ENCODE measurements at regions not wholly inside any gene's neighbourhood (a gene's known extent, or its start where the extent isn't known, plus 50 kb on each side); places are given as distances from the start of the nearest gene placed in this dataset.

DNA sequence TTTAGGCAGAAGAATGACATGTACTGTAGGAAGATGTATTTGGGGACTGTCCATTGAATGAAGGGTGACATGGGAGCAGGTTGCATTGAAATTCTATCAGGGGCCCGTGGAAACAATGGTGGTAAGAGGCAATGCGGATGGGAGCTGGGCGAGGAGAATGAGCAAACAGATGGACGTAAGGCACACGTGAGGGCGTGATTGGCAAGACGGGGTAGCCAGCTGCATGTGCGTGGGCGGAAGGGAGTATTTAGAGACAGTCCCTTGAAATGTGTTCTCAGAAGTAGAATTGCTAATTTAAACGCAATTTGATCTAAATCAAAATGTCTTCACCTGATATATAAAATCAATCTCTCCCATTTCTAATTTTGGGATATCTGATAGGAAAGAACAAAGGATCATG lies 62.3 kb downstream of the MEX3B start:
- Histone ChIP-seq H3K4me2 (no peak overlapping the region), H2AFZ (ENCODE audit: low read depth) (no peak overlapping the region), H4K20me1 (ENCODE audit: insufficient read depth) (no peaks in the 10 kb centered on the region), H3K4me3 (ENCODE audit: low read depth in 2 of 2, low read length in 1 of 2) (no peak overlapping the region), H3K79me2 (ENCODE audit: insufficient read depth) (no peaks in the 10 kb centered on the region), H3K27me3 (ENCODE audit: insufficient read depth) (no peaks in the 10 kb centered on the region), H3K27ac (ENCODE audit: low read depth in 2 of 2, low read length in 1 of 2) (no peak overlapping the region), H3F3A (replicated peaks; ENCODE audit: insufficient read depth) (no peaks in the 10 kb centered on the region), H3K9me2 (no peaks in the 10 kb centered on the region), H3K36me3 (replicated peaks in 1 of 2; ENCODE audit: control insufficient read depth in 1 of 2, insufficient read depth in 2 of 2, low read length in 1 of 2) (no peaks in the 10 kb centered on the region), H3K9me3 (no peaks in the 10 kb centered on the region), H3K4me1 (ENCODE audit: control insufficient read depth in 1 of 2, insufficient read depth in 2 of 2, low read depth in 1 of 2, low read length in 1 of 2) (no peaks in the 10 kb centered on the region; a peak in 1 of 4 replicates), H3K9ac (no peak overlapping the region)
- 77% methylated on average over 10 of the region's 10 CpGs for WGBS (ENCODE audit: low lambda C conversion rate)
- no peak for DNase-seq
- CTCF ChIA-PET = no interaction called here
- POLR2A ChIA-PET = no interaction called here
- no peak for TF ChIP-seq TCF12 (IDR thresholded peaks at IDR 0.05)
- TF ChIP-seq CHD2 (IDR thresholded peaks at IDR 0.05; ENCODE audit: low read length, partially characterized antibody) = no peak
- TF ChIP-seq FOXJ3 (CRISPR knock-in tag; IDR thresholded peaks at IDR 0.05) = no peak

DNA sequence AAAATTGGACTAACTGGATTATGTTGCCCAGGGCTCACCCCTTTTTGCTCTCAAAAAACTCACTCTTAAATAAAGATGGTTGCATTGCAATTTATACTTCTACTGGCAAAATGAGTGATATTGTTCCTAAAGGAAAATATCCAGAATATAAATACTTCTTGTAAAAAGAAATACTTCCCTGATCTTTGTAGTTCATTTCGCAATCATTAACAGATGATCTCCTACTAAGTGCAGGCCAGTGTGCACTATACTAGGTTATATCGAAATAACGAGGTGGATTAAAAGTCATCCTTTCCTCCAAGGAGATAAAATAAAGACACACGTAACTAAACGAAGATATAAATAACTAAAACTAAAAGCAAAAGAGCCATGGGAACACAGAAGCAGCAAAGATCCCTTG lies 63.0 kb downstream of the MEX3B start:
- ChIA-PET POLR2A (no interaction called here), CTCF (no interaction called here)
- no peaks in the 10 kb centered on the region for H4K20me1 ChIP-seq (ENCODE audit: insufficient read depth)
- no peak overlapping the region for H3K27ac ChIP-seq (ENCODE audit: low read depth in 2 of 2, low read length in 1 of 2)
- no peaks in the 10 kb centered on the region for H3K79me2 ChIP-seq (ENCODE audit: insufficient read depth)
- H2AFZ ChIP-seq (ENCODE audit: low read depth) = no peak overlapping the region
- no peaks in the 10 kb centered on the region for H3K9me3 ChIP-seq
- no peaks in the 10 kb centered on the region for H3F3A ChIP-seq (replicated peaks; ENCODE audit: insufficient read depth)
- no peaks in the 10 kb centered on the region for H3K27me3 ChIP-seq (ENCODE audit: insufficient read depth)
- TF ChIP-seq, protein P1, sequence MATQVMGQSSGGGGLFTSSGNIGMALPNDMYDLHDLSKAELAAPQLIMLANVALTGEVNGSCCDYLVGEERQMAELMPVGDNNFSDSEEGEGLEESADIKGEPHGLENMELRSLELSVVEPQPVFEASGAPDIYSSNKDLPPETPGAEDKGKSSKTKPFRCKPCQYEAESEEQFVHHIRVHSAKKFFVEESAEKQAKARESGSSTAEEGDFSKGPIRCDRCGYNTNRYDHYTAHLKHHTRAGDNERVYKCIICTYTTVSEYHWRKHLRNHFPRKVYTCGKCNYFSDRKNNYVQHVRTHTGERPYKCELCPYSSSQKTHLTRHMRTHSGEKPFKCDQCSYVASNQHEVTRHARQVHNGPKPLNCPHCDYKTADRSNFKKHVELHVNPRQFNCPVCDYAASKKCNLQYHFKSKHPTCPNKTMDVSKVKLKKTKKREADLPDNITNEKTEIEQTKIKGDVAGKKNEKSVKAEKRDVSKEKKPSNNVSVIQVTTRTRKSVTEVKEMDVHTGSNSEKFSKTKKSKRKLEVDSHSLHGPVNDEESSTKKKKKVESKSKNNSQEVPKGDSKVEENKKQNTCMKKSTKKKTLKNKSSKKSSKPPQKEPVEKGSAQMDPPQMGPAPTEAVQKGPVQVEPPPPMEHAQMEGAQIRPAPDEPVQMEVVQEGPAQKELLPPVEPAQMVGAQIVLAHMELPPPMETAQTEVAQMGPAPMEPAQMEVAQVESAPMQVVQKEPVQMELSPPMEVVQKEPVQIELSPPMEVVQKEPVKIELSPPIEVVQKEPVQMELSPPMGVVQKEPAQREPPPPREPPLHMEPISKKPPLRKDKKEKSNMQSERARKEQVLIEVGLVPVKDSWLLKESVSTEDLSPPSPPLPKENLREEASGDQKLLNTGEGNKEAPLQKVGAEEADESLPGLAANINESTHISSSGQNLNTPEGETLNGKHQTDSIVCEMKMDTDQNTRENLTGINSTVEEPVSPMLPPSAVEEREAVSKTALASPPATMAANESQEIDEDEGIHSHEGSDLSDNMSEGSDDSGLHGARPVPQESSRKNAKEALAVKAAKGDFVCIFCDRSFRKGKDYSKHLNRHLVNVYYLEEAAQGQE (IDR thresholded peaks at IDR 0.05; ENCODE audit: low read depth, low read length) = no peak
- no peak for TF ChIP-seq YY1 (IDR thresholded peaks at IDR 0.05; ENCODE audit: low read depth)
- DNase-seq = no peak
- 50% methylated on average over 5 of the region's 5 CpGs for WGBS (ENCODE audit: low lambda C conversion rate)
- H3K4me3 ChIP-seq (ENCODE audit: low read depth in 2 of 2, low read length in 1 of 2) = no peak overlapping the region
- no peaks in the 10 kb centered on the region for H3K9me2 ChIP-seq
- no peaks in the 10 kb centered on the region; a peak in 1 of 4 replicates for H3K4me1 ChIP-seq (ENCODE audit: control insufficient read depth in 1 of 2, insufficient read depth in 2 of 2, low read depth in 1 of 2, low read length in 1 of 2)
- no peak overlapping the region for H3K9ac ChIP-seq
- H3K4me2 ChIP-seq = no peak overlapping the region
- no peaks in the 10 kb centered on the region for H3K36me3 ChIP-seq (replicated peaks in 1 of 2; ENCODE audit: control insufficient read depth in 1 of 2, insufficient read depth in 2 of 2, low read length in 1 of 2)

DNA sequence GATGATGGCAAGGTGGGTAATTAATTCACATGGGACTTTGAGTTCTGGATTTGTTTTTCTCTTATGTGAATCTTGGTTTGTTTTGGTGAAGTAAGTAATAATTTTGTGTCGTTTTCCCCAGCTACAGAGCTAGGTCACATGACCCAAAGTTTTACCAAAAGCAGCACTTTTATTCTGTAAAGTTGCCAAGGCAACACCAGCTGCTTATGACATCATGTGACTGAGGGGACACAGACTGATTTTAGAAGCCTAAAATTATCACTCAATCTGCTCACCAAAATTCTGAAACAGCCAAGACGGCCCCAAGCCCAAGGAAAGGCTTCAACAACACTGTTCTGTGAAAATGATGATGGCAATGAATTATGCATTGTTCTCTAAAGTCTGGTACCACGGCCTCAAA lies 63.9 kb downstream of the MEX3B start:
- WGBS (ENCODE audit: low lambda C conversion rate) = 17% methylated on average over 3 of the region's 3 CpGs
- POLR2A ChIA-PET = no interaction called here
- no peaks in the 10 kb centered on the region; a peak in 1 of 4 replicates for H3K4me1 ChIP-seq (ENCODE audit: control insufficient read depth in 1 of 2, insufficient read depth in 2 of 2, low read depth in 1 of 2, low read length in 1 of 2)
- H3K4me2 ChIP-seq = no peak overlapping the region
- no peak overlapping the region for H3K27ac ChIP-seq (ENCODE audit: low read depth in 2 of 2, low read length in 1 of 2)
- H3K4me3 ChIP-seq (ENCODE audit: low read depth in 2 of 2, low read length in 1 of 2) = no peak overlapping the region
- H3K9me2 ChIP-seq = no peaks in the 10 kb centered on the region
- no peak overlapping the region for H2AFZ ChIP-seq (ENCODE audit: low read depth)
- H3K9me3 ChIP-seq = peaks cover 7% of the 10 kb centered on the region
- no peaks in the 10 kb centered on the region for H3K27me3 ChIP-seq (ENCODE audit: insufficient read depth)
- DNase-seq = no peak
- H3F3A ChIP-seq (replicated peaks; ENCODE audit: insufficient read depth) = no peaks in the 10 kb centered on the region
- no peaks in the 10 kb centered on the region for H3K79me2 ChIP-seq (ENCODE audit: insufficient read depth)
- CTCF ChIA-PET = interaction anchor here (0.7 kb wide), 1 partner anchor 19 kb away, joined by 3 read pairs; no protein-coding TSS in a partner anchor
- H3K9ac ChIP-seq = no peak overlapping the region
- no peaks in the 10 kb centered on the region for H4K20me1 ChIP-seq (ENCODE audit: insufficient read depth)
- no peaks in the 10 kb centered on the region for H3K36me3 ChIP-seq (replicated peaks in 1 of 2; ENCODE audit: control insufficient read depth in 1 of 2, insufficient read depth in 2 of 2, low read length in 1 of 2)
- TF ChIP-seq, protein P2, sequence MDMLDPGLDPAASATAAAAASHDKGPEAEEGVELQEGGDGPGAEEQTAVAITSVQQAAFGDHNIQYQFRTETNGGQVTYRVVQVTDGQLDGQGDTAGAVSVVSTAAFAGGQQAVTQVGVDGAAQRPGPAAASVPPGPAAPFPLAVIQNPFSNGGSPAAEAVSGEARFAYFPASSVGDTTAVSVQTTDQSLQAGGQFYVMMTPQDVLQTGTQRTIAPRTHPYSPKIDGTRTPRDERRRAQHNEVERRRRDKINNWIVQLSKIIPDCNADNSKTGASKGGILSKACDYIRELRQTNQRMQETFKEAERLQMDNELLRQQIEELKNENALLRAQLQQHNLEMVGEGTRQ (IDR thresholded peaks at IDR 0.05; ENCODE audit: borderline replicate concordance, low read depth, low read length) = no peak
- TF ChIP-seq MEF2A (IDR thresholded peaks at IDR 0.05; ENCODE audit: borderline replicate concordance, low read depth) (no peak), CHD2 (IDR thresholded peaks at IDR 0.05; ENCODE audit: low read length, partially characterized antibody) (no peak), RXRA (IDR thresholded peaks at IDR 0.05; ENCODE audit: borderline replicate concordance, low read depth) (no peak), JUND (IDR thresholded peaks at IDR 0.05) (no peak), RCOR1 (IDR thresholded peaks at IDR 0.05; ENCODE audit: low read length) (no peak)
- TF ChIP-seq, protein P3, sequence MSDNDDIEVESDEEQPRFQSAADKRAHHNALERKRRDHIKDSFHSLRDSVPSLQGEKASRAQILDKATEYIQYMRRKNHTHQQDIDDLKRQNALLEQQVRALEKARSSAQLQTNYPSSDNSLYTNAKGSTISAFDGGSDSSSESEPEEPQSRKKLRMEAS (IDR thresholded peaks at IDR 0.05; ENCODE audit: low read depth) = no peak
- TF ChIP-seq, protein P4, sequence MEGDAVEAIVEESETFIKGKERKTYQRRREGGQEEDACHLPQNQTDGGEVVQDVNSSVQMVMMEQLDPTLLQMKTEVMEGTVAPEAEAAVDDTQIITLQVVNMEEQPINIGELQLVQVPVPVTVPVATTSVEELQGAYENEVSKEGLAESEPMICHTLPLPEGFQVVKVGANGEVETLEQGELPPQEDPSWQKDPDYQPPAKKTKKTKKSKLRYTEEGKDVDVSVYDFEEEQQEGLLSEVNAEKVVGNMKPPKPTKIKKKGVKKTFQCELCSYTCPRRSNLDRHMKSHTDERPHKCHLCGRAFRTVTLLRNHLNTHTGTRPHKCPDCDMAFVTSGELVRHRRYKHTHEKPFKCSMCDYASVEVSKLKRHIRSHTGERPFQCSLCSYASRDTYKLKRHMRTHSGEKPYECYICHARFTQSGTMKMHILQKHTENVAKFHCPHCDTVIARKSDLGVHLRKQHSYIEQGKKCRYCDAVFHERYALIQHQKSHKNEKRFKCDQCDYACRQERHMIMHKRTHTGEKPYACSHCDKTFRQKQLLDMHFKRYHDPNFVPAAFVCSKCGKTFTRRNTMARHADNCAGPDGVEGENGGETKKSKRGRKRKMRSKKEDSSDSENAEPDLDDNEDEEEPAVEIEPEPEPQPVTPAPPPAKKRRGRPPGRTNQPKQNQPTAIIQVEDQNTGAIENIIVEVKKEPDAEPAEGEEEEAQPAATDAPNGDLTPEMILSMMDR (IDR thresholded peaks at IDR 0.05) = no peak
- TF ChIP-seq, protein P5, sequence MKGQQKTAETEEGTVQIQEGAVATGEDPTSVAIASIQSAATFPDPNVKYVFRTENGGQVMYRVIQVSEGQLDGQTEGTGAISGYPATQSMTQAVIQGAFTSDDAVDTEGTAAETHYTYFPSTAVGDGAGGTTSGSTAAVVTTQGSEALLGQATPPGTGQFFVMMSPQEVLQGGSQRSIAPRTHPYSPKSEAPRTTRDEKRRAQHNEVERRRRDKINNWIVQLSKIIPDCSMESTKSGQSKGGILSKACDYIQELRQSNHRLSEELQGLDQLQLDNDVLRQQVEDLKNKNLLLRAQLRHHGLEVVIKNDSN (IDR thresholded peaks at IDR 0.05; ENCODE audit: borderline replicate concordance, low read depth) = no peak
